ENCODE measurements at regions not wholly inside any gene's neighbourhood (a gene's known extent, or its start where the extent isn't known, plus 50 kb on each side); places are given as distances from the start of the nearest gene placed in this dataset.

DNA sequence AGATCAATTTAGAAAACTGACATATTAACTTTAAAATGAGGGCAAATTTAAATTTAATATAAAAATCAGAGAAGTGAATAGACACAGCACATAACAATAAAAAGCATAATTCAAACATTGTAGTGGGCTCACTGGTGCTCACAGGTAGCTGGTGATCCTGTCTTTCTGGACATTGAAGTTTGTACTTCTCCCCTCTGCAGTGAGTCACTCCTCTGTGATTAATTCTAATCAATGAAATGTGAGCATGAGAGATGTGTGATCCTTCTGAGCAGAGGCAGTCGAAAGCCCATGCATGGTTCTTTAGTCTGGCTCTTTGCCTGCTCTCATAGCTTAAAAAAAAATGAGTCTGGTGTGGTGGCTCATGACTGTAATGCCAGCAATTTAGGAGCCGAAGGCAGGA lies 59.0 kb upstream of the RERGL start:
- TF ChIP-seq, protein P1, sequence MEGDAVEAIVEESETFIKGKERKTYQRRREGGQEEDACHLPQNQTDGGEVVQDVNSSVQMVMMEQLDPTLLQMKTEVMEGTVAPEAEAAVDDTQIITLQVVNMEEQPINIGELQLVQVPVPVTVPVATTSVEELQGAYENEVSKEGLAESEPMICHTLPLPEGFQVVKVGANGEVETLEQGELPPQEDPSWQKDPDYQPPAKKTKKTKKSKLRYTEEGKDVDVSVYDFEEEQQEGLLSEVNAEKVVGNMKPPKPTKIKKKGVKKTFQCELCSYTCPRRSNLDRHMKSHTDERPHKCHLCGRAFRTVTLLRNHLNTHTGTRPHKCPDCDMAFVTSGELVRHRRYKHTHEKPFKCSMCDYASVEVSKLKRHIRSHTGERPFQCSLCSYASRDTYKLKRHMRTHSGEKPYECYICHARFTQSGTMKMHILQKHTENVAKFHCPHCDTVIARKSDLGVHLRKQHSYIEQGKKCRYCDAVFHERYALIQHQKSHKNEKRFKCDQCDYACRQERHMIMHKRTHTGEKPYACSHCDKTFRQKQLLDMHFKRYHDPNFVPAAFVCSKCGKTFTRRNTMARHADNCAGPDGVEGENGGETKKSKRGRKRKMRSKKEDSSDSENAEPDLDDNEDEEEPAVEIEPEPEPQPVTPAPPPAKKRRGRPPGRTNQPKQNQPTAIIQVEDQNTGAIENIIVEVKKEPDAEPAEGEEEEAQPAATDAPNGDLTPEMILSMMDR (IDR thresholded peaks at IDR 0.05; ENCODE audit: insufficient read depth, low read length), result no peak
- TF ChIP-seq POLR2AphosphoS5 (IDR thresholded peaks at IDR 0.05; ENCODE audit: low read depth) (no peak), GABPA (IDR thresholded peaks at IDR 0.05; ENCODE audit: low read depth) (no peak)
- TF ChIP-seq, protein P2, sequence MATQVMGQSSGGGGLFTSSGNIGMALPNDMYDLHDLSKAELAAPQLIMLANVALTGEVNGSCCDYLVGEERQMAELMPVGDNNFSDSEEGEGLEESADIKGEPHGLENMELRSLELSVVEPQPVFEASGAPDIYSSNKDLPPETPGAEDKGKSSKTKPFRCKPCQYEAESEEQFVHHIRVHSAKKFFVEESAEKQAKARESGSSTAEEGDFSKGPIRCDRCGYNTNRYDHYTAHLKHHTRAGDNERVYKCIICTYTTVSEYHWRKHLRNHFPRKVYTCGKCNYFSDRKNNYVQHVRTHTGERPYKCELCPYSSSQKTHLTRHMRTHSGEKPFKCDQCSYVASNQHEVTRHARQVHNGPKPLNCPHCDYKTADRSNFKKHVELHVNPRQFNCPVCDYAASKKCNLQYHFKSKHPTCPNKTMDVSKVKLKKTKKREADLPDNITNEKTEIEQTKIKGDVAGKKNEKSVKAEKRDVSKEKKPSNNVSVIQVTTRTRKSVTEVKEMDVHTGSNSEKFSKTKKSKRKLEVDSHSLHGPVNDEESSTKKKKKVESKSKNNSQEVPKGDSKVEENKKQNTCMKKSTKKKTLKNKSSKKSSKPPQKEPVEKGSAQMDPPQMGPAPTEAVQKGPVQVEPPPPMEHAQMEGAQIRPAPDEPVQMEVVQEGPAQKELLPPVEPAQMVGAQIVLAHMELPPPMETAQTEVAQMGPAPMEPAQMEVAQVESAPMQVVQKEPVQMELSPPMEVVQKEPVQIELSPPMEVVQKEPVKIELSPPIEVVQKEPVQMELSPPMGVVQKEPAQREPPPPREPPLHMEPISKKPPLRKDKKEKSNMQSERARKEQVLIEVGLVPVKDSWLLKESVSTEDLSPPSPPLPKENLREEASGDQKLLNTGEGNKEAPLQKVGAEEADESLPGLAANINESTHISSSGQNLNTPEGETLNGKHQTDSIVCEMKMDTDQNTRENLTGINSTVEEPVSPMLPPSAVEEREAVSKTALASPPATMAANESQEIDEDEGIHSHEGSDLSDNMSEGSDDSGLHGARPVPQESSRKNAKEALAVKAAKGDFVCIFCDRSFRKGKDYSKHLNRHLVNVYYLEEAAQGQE (IDR thresholded peaks at IDR 0.05; ENCODE audit: insufficient replicate concordance, low read depth), result no peak

Data from HL-60 (cell line).